ENCODE measurements at regions not wholly inside any gene's neighbourhood (a gene's known extent, or its start where the extent isn't known, plus 50 kb on each side); places are given as distances from the start of the nearest gene placed in this dataset.
"Not testable (repeated sequence)": the region's sequence is repeated elsewhere in the genome, so short reads cannot be mapped to it uniquely, and the experiment has no call there.

GRCh38 chr18:14991934-14992445 lies 244.0 kb downstream of the ANKRD30B start:
- not testable (repeated sequence) for DNase-seq (ENCODE audit: low spot score)

- DNase-seq (ENCODE audit: low spot score), result not testable (repeated sequence)
These were observed 244.8 kb downstream of the ANKRD30B start for GRCh38 chr18:14992758-14993157.

- not testable (repeated sequence) for DNase-seq (ENCODE audit: low spot score)
These were observed 247.1 kb downstream of the ANKRD30B start for GRCh38 chr18:14995023-14995422.

GRCh38 chr18:14997357-14997756 lies 249.4 kb downstream of the ANKRD30B start:
- no peak for DNase-seq (ENCODE audit: low spot score)

GRCh38 chr18:14997899-14998298 lies 249.9 kb downstream of the ANKRD30B start:
- not testable (repeated sequence) for DNase-seq (ENCODE audit: low spot score)

GRCh38 chr18:14998360-14999042 lies 250.5 kb downstream of the ANKRD30B start:
- DNase-seq (ENCODE audit: low spot score), result not testable (repeated sequence)

DNA sequence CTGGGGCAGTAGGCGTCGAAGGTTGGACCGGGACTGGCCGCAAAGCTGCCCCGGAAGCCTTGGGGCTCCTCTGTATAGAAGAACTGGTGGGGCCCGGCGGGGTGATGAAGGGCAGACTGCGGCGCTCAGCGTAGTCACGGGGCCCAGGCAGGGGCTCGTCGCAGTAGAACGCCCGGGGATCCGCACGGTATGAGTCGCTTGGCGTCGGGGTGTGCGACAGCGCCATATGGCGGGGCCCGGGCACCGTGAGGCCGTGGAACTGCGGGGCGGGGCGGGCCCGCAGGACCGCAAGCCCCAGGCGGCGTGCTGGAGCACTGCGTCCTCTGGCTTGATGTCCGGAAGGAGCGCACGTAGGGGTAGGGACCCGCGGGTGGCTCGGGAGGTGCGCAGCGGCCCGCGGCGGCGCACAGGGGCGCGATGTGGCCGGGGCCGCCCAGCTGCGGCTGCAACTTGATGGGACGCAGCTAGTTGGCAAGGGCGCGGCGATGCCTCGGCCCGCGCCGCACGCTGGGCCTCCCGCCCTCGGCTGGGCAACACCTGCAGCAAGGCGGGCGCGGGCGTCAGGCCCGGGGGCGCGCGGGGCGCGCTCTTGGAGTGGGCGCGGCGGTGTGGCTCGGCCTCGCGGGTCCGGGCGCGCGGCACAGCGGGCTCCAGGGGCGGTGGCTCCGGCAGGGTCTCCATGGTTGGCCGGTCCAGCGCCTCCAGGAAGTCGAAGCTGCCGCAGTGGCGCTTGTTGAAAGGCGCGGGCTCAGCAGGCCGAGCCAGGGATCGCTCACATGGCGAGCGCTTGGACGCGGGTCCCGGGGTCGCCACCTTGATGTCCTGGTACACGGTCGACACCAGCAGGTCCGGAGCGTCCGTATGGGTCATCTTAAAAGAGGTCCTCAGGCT lies 251.4 kb downstream of the ANKRD30B start:
- no peak for DNase-seq (ENCODE audit: low spot score)

DNA sequence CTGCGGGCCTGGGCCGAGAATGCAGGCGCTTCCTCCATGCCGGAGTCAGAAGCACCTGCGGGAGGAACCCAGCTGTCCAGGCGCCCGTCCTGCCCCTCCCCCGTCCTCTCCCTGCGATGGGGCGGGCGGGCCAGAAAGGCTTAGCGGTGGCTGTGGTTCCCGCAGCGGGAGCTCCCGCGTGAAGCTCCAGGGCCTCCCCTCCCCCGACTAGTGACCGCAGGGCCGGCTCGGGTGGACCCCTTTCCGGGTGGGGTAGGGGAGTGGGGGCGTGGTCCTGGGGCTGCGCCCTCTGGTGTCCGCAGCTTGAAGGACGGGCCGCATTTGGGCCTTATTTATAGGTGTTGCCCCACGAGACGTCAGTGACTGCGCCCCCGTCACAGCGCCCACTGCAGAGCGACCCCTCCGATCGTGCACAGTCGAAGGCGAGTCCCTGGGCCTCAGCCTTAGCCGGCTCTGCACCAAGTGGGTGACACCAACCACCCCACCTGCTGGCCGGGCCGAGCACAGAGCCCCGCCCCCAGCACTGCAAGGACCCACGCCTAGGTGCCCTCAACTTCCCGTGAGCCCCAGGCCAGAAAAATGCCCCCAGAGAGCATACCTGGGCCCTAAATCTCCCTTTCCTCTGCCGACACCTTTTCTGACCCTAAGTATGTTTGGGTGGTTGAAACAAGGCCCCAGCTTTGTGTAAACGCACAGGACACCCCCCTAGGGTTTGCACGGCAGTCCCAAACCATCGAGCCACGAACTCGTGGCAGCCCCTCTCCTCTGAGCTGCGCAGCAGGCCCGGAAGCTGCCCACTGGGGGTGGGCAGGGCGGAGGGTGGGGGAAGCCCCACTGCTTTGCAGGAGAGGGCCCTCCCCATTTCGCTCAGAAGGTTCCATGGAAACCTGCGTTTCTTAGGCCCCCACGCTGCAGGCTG lies 252.4 kb downstream of the ANKRD30B start:
- not testable (repeated sequence) for DNase-seq (ENCODE audit: low spot score)

- not testable (repeated sequence) for DNase-seq (ENCODE audit: low spot score)
These were observed 253.2 kb downstream of the ANKRD30B start for GRCh38 chr18:15001038-15001794.

DNA sequence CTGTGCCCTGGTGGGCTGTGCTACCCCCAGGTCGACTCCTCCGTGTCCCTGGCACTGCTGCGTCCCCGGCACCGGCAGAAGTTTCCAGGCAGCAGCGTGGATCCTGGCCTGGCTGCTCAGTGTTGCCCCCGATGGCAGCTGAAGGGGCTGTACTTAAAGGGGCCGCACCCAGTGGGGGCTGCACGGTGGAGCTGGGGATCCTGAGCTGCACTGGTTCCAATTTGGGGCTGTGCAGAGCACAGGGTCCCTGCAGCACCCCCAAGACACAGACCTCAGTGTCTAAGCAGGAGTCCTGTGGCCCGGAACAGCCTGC lies 253.8 kb downstream of the ANKRD30B start:
- not testable (repeated sequence) for DNase-seq (ENCODE audit: low spot score)

GRCh38 chr18:15002765-15003164 lies 254.8 kb downstream of the ANKRD30B start:
- DNase-seq (ENCODE audit: low spot score), result not testable (repeated sequence)

DNA sequence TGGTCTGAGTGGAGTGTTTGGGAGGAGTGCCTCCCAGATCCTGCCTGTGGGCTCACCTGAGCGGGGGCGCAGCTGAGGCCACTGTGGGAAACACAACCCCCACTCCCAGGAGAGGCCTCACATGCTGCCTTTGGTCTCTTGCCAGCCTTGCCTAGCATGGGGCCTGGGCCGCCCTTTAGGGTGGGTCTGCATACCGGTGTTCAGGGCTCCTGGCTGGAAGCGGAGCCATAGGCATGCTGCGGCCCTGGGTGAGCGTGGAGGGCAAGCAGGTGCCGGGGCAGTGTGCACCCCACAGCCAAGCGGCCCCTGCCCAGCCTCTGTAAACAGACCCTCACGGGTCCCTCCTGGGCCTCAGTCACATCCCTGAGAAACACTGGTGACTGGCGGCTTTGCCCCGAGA lies 255.3 kb downstream of the ANKRD30B start:
- not testable (repeated sequence) for DNase-seq (ENCODE audit: low spot score)

DNA sequence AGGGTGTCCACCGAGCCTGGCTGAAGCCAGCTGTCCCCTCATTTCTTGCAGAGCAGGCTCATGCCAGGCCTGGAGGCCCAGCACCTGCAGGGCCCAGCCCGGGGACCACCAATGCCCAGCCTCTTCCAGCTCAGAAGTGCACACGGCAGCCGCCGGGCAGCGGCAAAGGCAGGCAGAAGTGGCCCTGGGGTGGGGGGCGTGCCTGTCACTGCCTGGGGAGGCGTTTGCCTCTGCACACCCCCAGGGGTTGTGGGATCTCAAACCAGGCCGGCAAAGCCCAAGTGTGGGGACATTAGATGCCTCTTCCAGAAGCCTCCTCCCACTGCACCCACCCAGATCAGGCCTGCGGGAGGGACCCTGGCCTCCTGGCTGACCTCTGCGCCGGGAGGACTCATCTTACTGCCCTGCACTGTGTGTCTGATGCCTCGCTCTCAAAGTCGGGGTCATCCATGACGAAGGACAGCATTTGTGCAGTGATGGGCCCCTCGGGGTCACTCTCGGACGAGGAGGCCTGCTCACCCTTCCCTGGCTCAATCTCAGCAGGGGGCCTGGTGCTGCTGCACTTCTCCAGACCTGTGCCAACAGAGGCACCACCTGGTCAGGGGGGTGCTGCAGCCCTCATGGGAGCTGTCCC lies 255.8 kb downstream of the ANKRD30B start:
- not testable (repeated sequence) for DNase-seq (ENCODE audit: low spot score)

GRCh38 chr18:15004270-15004973 lies 256.4 kb downstream of the ANKRD30B start:
- not testable (repeated sequence) for DNase-seq (ENCODE audit: low spot score)

GRCh38 chr18:15005313-15006130 lies 257.6 kb downstream of the ANKRD30B start:
- no peak for DNase-seq (ENCODE audit: low spot score)

GRCh38 chr18:15006616-15007015 lies 258.6 kb downstream of the ANKRD30B start:
- DNase-seq (ENCODE audit: low spot score), result not testable (repeated sequence)

DNA sequence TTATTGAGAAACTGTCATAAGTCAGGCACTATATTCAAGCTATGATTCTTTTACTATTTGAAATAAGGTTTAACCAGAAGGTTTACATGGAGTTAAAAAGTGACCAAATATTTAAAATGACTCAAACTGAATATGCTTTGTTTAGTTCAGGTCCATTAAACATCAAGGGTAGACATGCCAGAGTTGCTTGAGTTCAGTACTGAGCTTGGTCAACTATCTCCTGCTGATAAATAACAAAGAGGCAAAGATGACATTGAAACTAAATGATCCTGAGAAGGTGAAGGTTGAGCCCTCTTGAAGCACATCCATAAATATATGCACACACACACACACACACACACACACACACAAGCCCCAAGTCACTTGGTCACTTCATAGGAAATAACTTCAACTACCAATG lies 278.1 kb downstream of the ANKRD30B start:
- not testable (repeated sequence) for DNase-seq (ENCODE audit: low spot score)

- DNase-seq (ENCODE audit: low spot score), result not testable (repeated sequence)
These were observed 280.1 kb downstream of the ANKRD30B start for GRCh38 chr18:15028037-15028436.

DNA sequence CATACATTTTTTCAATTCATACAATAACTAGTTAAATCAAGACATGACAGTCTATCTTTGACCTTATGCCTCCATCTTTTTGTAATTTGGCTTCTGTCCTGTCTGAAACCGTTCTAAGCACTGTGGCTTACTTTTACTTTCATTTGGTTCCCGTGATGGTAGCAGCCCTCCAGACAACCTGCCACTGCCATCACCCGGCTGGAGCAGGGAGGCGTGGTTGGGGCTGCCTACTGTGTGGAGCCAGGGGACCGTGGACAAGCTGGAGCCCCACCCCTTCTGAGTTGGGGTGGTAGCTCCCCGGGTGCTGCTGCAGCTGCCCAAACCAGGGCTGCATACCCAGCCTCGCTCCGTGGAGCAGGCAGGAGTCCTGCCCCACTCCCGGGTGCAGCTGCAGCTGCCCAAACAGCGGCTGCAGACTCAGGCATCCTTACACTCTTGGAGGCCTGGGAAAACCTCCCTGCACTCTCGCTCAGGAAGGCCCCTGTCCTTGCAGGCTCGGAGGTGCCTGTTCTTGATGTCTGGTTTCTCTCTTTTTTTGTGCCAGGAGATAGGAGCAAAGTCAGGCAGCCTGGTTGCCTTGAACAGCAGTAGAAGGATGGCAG lies 312.4 kb downstream of the ANKRD30B start:
- not testable (repeated sequence) for DNase-seq (ENCODE audit: low spot score)
